H1 (cell line): ENCODE measurements at regions not wholly inside any gene's neighbourhood (a gene's known extent, or its start where the extent isn't known, plus 50 kb on each side); places are given as distances from the start of the nearest gene placed in this dataset.

Experiments
- CTCF ChIA-PET: fragments of 300-600 bp; sonication (Branson Sonifier 250); formaldehyde crosslinking; loops from one replicate; lab custom pipeline; 2021; ENCODE audit not compliant: partially characterized antibody; lab: Charles Lee
- POLR2A ChIA-PET: fragments of 300-600 bp; sonication (Branson Sonifier 250); formaldehyde crosslinking; loops from one replicate; lab custom pipeline; 2021; ENCODE audit warnings: inconsistent platforms; ENCODE audit not compliant: partially characterized antibody; lab: Charles Lee
- DNase-seq, 2 experiments: peaks; one replicate each; pipeline versions ENCODE4 v3.0.0 to v3.0.0-alpha.2; 2010 to 2022; ENCODE audit warnings: low spot score in 2 of 2, low read depth in 1 of 2, mixed read lengths in 1 of 2
- FAIRE-seq: peaks from 2 replicates; lab custom pipeline; 2011; peaks lifted over from hg19 to GRCh38; lab: Jason Lieb, UNC
- H2AFZ ChIP-seq: 2 replicates; pipeline ENCODE4 v1.8.1; 2012; ENCODE audit warnings: low read length, inconsistent platforms
- H2AK5ac ChIP-seq: 2 replicates; pipeline ENCODE4 v1.6.1; 2013; ENCODE audit warnings: low read depth, low read length
- H2BK120ac ChIP-seq: replicated peaks from 2 replicates; pipeline ENCODE3; 2013; ENCODE audit warnings: low read depth, low read length, inconsistent platforms
- H2BK12ac ChIP-seq: 2 replicates; pipeline ENCODE4 v1.6.1; 2013; ENCODE audit warnings: low read depth, low read length
- H2BK15ac ChIP-seq: 2 replicates; pipeline ENCODE4 v1.6.1; 2013; ENCODE audit warnings: low read length
- H2BK20ac ChIP-seq: 2 replicates; pipeline ENCODE4 v1.6.1; 2013; ENCODE audit warnings: low read length
- H2BK5ac ChIP-seq: 2 replicates; pipeline ENCODE4 v1.6.1; 2013; ENCODE audit warnings: low read depth, low read length
- H3K14ac ChIP-seq: 2 replicates; pipeline ENCODE4 v1.6.1; 2013; ENCODE audit warnings: inconsistent platforms; ENCODE audit not compliant: insufficient read length
- H3K18ac ChIP-seq: 2 replicates; pipeline ENCODE4 v1.6.1; 2013; ENCODE audit warnings: low read length; ENCODE audit errors: extremely low read depth
- H3K23ac ChIP-seq: 2 replicates; pipeline ENCODE4 v1.6.1; 2013; ENCODE audit warnings: inconsistent platforms; ENCODE audit not compliant: insufficient read length
- H3K23me2 ChIP-seq: 2 replicates; pipeline ENCODE4 v1.6.1; 2013; ENCODE audit warnings: low read depth, low read length
- H3K27ac ChIP-seq: 2 replicates; pipeline ENCODE4 v1.6.1; 2011; ENCODE audit warnings: low read depth, low read length, inconsistent platforms
- H3K27me3 ChIP-seq, 4 experiments: replicated peaks in 1 of 4; 1 replicate in 1 of 4; 2 replicates in 3 of 4; pipeline versions ENCODE4 v1.6.1 to v1.8.1; 2011 to 2013; ENCODE audit warnings: low read length in 3 of 4, mild to moderate bottlenecking in 3 of 4, inconsistent platforms in 2 of 4, mixed read lengths in 2 of 4, moderate library complexity in 1 of 4; ENCODE audit not compliant: control insufficient read depth in 3 of 4, insufficient read depth in 3 of 4; ENCODE audit errors: extremely low read depth in 1 of 4
- H3K36me3 ChIP-seq, 4 experiments: 2 replicates each; pipeline versions ENCODE4 v1.6.1 to v1.8.1; 2011 to 2013; ENCODE audit warnings: mild to moderate bottlenecking in 4 of 4, low read length in 3 of 4, moderate library complexity in 2 of 4, control low read depth in 1 of 4, inconsistent platforms in 1 of 4; ENCODE audit not compliant: insufficient read depth in 4 of 4, control insufficient read depth in 2 of 4
- H3K4ac ChIP-seq: replicated peaks from 2 replicates; pipeline ENCODE3; 2013; ENCODE audit warnings: low read length, low read depth, mixed read lengths, inconsistent platforms; ENCODE audit not compliant: insufficient read length
- H3K4me1 ChIP-seq, 4 experiments: replicated peaks in 1 of 4; 1 replicate in 1 of 4; 2 replicates in 3 of 4; pipeline versions ENCODE4 v1.6.1 to v1.8.1; 2011 to 2013; ENCODE audit warnings: low read length in 3 of 4, inconsistent platforms in 2 of 4, mixed read lengths in 1 of 4; ENCODE audit not compliant: insufficient read depth in 4 of 4, control insufficient read depth in 3 of 4
- H3K4me2 ChIP-seq, 2 experiments: 2 replicates each; pipeline versions ENCODE4 v1.6.1 to v1.8.1; 2011 to 2013; ENCODE audit warnings: low read depth in 2 of 2, low read length in 2 of 2, control low read depth in 1 of 2, inconsistent platforms in 1 of 2, mild to moderate bottlenecking in 1 of 2; ENCODE audit not compliant: insufficient read depth in 1 of 2
- H3K4me3 ChIP-seq, 4 experiments: fragments of 200-600, 300-600 bp in 1 of 4; sonication (generic), shearing (Covaris generic), sonication (Bioruptor Twin) in 1 of 4; 2 replicates each; pipeline versions ENCODE4 v1.5.1 to v1.8.1; 2011 to 2016; ENCODE audit warnings: low read length in 4 of 4, low read depth in 3 of 4, control low read depth in 2 of 4, inconsistent platforms in 2 of 4, mild to moderate bottlenecking in 2 of 4, mixed read lengths in 1 of 4, moderate library complexity in 1 of 4; ENCODE audit not compliant: insufficient read depth in 2 of 4; ENCODE audit errors: extremely low read depth in 1 of 4
- H3K56ac ChIP-seq: replicated peaks from 2 replicates; pipeline ENCODE3; 2013; ENCODE audit warnings: low read depth, mild to moderate bottlenecking, mixed read lengths, low read length, inconsistent platforms; ENCODE audit not compliant: insufficient read length
- H3K79me1 ChIP-seq: 2 replicates; pipeline ENCODE4 v1.6.1; 2013; ENCODE audit warnings: low read depth, low read length, control low read depth
- H3K79me2 ChIP-seq, 2 experiments: 2 replicates each; pipeline versions ENCODE4 v1.6.1 to v1.8.1; 2012 to 2013; ENCODE audit warnings: low read length in 2 of 2, mild to moderate bottlenecking in 2 of 2, inconsistent platforms in 1 of 2; ENCODE audit not compliant: insufficient read depth in 2 of 2, control insufficient read depth in 1 of 2
- H3K9ac ChIP-seq, 4 experiments: replicated peaks in 1 of 4; 1 replicate in 1 of 4; 2 replicates in 3 of 4; pipeline versions ENCODE4 v1.6.1 to v1.8.1; 2011 to 2013; ENCODE audit warnings: low read depth in 3 of 4, low read length in 3 of 4, control low read depth in 2 of 4, mild to moderate bottlenecking in 2 of 4, moderate library complexity in 2 of 4, inconsistent platforms in 1 of 4; ENCODE audit errors: extremely low read depth in 1 of 4
- H3K9me3 ChIP-seq, 2 experiments: 2 replicates each; pipeline versions ENCODE4 v1.6.1 to v1.8.1; 2012 to 2013; ENCODE audit warnings: mild to moderate bottlenecking in 2 of 2, moderate library complexity in 2 of 2, control low read depth in 1 of 2, inconsistent platforms in 1 of 2, low read depth in 1 of 2, low read length in 1 of 2, mixed read lengths in 1 of 2; ENCODE audit not compliant: insufficient read depth in 2 of 2
- H4K20me1 ChIP-seq, 2 experiments: replicated peaks in 1 of 2; 2 replicates each; pipeline versions ENCODE3 to v1.8.1; 2011 to 2013; ENCODE audit warnings: inconsistent platforms in 2 of 2, low read length in 2 of 2, mild to moderate bottlenecking in 1 of 2; ENCODE audit not compliant: insufficient read depth in 2 of 2, control insufficient read depth in 1 of 2
- H4K5ac ChIP-seq: 2 replicates; pipeline ENCODE4 v1.6.1; 2013; ENCODE audit warnings: low read length, low read depth, mixed read lengths, inconsistent platforms; ENCODE audit not compliant: insufficient read length
- H4K8ac ChIP-seq: 2 replicates; pipeline ENCODE4 v1.8.0; 2013; ENCODE audit warnings: mild to moderate bottlenecking, moderate library complexity, low read length, inconsistent platforms; ENCODE audit not compliant: insufficient read depth; ENCODE audit errors: extremely low read depth
- H4K91ac ChIP-seq: replicated peaks from 2 replicates; pipeline ENCODE3; 2013; ENCODE audit warnings: low read length, mixed read lengths, inconsistent platforms; ENCODE audit not compliant: insufficient read length
- BACH1 ChIP-seq: IDR thresholded peaks from 2 replicates; pipeline ENCODE4 v1.6.1; 2012; ENCODE audit warnings: low read length, improper control_type of control experiment
- CEBPB ChIP-seq: IDR thresholded peaks from 2 replicates; pipeline ENCODE4 v1.6.1; 2012; ENCODE audit warnings: low read depth, low read length
- CHD1 ChIP-seq: IDR thresholded peaks from 2 replicates; pipeline ENCODE4 v1.6.1; 2012; ENCODE audit warnings: low read depth, low read length, improper control_type of control experiment
- CHD2 ChIP-seq: IDR thresholded peaks from 2 replicates; pipeline ENCODE4 v1.6.1; 2012; ENCODE audit warnings: low read length, improper control_type of control experiment
- HDAC2 ChIP-seq, 2 experiments: fragments of 300-600 bp in 1 of 2; sonication (generic) in 1 of 2; IDR thresholded peaks; 2 replicates each; pipeline ENCODE4 v1.6.1; 2011 to 2012; ENCODE audit warnings: low read depth in 2 of 2, low read length in 2 of 2, mild to moderate bottlenecking in 2 of 2, moderate library complexity in 2 of 2, borderline replicate concordance in 1 of 2, inconsistent platforms in 1 of 2
- JUN ChIP-seq: IDR thresholded peaks from 2 replicates; pipeline ENCODE4 v1.6.1; 2011; ENCODE audit warnings: low read depth, mild to moderate bottlenecking, improper control_type of control experiment, low read length
- KDM5A ChIP-seq: fragments of 200-600 bp; IDR thresholded peaks from 2 replicates; pipeline ENCODE4 v1.7.1; 2012; ENCODE audit warnings: mild to moderate bottlenecking, low read length, inconsistent platforms, mixed read lengths
- MAFK ChIP-seq: IDR thresholded peaks from 2 replicates; pipeline ENCODE4 v1.6.1; 2012; ENCODE audit warnings: low read depth, mild to moderate bottlenecking, improper control_type of control experiment, low read length
- POLR2A ChIP-seq, 2 experiments: IDR thresholded peaks; 1 replicate in 1 of 2; 2 replicates in 1 of 2; pipeline ENCODE4 v1.6.1; 2011; ENCODE audit warnings: low read depth in 2 of 2, low read length in 2 of 2, mild to moderate bottlenecking in 2 of 2; ENCODE audit errors: control extremely low read depth in 1 of 2
- POLR2AphosphoS5 ChIP-seq: IDR thresholded peaks from 2 replicates; pipeline ENCODE4 v1.6.1; 2011; ENCODE audit warnings: low read depth, low read length
- RXRA ChIP-seq: IDR thresholded peaks from 2 replicates; pipeline ENCODE4 v1.6.1; 2011; ENCODE audit warnings: low read depth, mild to moderate bottlenecking, low read length, moderate library complexity; ENCODE audit not compliant: insufficient read depth
- SP1 ChIP-seq: IDR thresholded peaks from 2 replicates; pipeline ENCODE4 v1.6.1; 2011; ENCODE audit warnings: low read depth, low read length
- SRF ChIP-seq: IDR thresholded peaks from 2 replicates; pipeline ENCODE4 v1.6.1; 2011; ENCODE audit warnings: mild to moderate bottlenecking, low read depth, low read length, moderate library complexity
- TBP ChIP-seq: IDR thresholded peaks from 2 replicates; pipeline ENCODE4 v1.6.1; 2011; ENCODE audit warnings: low read depth, low read length, improper control_type of control experiment
- WGBS, 2 experiments: shearing (Covaris generic) in 1 of 2; methylation state at CpG; one replicate each; pipeline versions ENCODE4 v1.1.6 to v1.1.7; 2013 to 2015; ENCODE audit warnings: low lambda C conversion rate in 2 of 2, mixed read lengths in 2 of 2, inconsistent platforms in 1 of 2, low coverage in 1 of 2, missing lambda C conversion rate in 1 of 2; ENCODE audit not compliant: insufficient replicate concordance in 2 of 2, insufficient coverage in 1 of 2, insufficient read length in 1 of 2; ENCODE audit errors: extremely low coverage in 1 of 2, missing lambda C conversion rate in 1 of 2; 5-methylcytosine and 5-hydroxymethylcytosine counted together

- no peak overlapping the region for H3K18ac ChIP-seq
- H3K27ac ChIP-seq = no peak overlapping the region
- H3K4me2 ChIP-seq = no peak overlapping the region
- H3K79me1 ChIP-seq = no peaks in the 10 kb centered on the region
- H3K9me3 ChIP-seq = no peaks in the 10 kb centered on the region
- H4K5ac ChIP-seq = no peak overlapping the region
- H2AFZ ChIP-seq = no peak overlapping the region
- H3K4me3 ChIP-seq = no peak overlapping the region
- H3K79me2 ChIP-seq = no peaks in the 10 kb centered on the region
- no peaks in the 10 kb centered on the region for H3K23me2 ChIP-seq
- no peak overlapping the region for H2AK5ac ChIP-seq
- no peak overlapping the region for H2BK120ac ChIP-seq
- WGBS, 2 experiments = 73% methylated on average over 5 of the region's 5 CpGs; no CpG with 5 or more reads in 1 of the 2 experiments
- no peaks in the 10 kb centered on the region for H4K20me1 ChIP-seq
- H2BK15ac ChIP-seq = no peak overlapping the region
- no peaks in the 10 kb centered on the region for H3K27me3 ChIP-seq
- no peak overlapping the region for H2BK5ac ChIP-seq
- POLR2A ChIA-PET = no interaction called here
- TF ChIP-seq CHD1 (no peak), CHD2 (no peak), BACH1 (no peak), JUN (no peak), HDAC2 (IDR thresholded peaks at IDR 0.05; ENCODE audit: borderline replicate concordance in 1 of 2, low read depth in 2 of 2, low read length in 2 of 2) (no peak), TBP (no peak), POLR2A (IDR thresholded peaks at IDR 0.05; ENCODE audit: control extremely low read depth in 1 of 2, low read depth in 2 of 2, low read length in 2 of 2) (no peak), CEBPB (no peak), KDM5A (no peak), SP1 (no peak), MAFK (no peak), SRF (no peak), POLR2AphosphoS5 (no peak), RXRA (no peak)
- FAIRE-seq = no peak
- H3K4ac ChIP-seq = no peak overlapping the region
- no peak overlapping the region for H2BK20ac ChIP-seq
- H2BK12ac ChIP-seq = no peak overlapping the region
- H3K56ac ChIP-seq = no peak overlapping the region
- no peak overlapping the region for H3K14ac ChIP-seq
- H4K8ac ChIP-seq = no peak overlapping the region
- H3K36me3 ChIP-seq = no peaks in the 10 kb centered on the region; a peak in 1 of 8 replicates
- H3K4me1 ChIP-seq = no peaks in the 10 kb centered on the region
- H4K91ac ChIP-seq = no peak overlapping the region
- CTCF ChIA-PET = interaction anchor here (0.7 to 2.6 kb wide), 25 partner anchors 9 to 622 kb away, joined by 3 to 25 read pairs (median 4); no protein-coding TSS in a partner anchor
- H3K9ac ChIP-seq = no peak overlapping the region
- no peak for DNase-seq
- no peak overlapping the region for H3K23ac ChIP-seq
Measured at GRCh38 chr2:204050681-204051080, 114.1 kb downstream of the ICOS start.
